CD4-positive, alpha-beta T cell (primary cell): ENCODE measurements at regions not wholly inside any gene's neighbourhood (a gene's known extent, or its start where the extent isn't known, plus 50 kb on each side); places are given as distances from the start of the nearest gene placed in this dataset.

ENCODE experiments used
- ATAC-seq: fragments of 200-7000 bp; cut with Tn5 transposase; one replicate; pipeline ENCODE4 v1.10.0; 2022; ENCODE audit warnings: mild to moderate bottlenecking; ENCODE audit not compliant: poor library complexity
- CTCF ChIA-PET: fragments of 350-600 bp; sonication (Branson Sonifier 250); formaldehyde crosslinking; loops from one replicate; lab custom pipeline; 2021; ENCODE audit warnings: antibody characterized with exemption, inconsistent platforms; lab: Charles Lee
- POLR2A ChIA-PET: fragments of 350-600 bp; sonication (Branson Sonifier 250); formaldehyde crosslinking; loops from one replicate; lab custom pipeline; 2021; ENCODE audit warnings: antibody characterized with exemption, inconsistent platforms; lab: Charles Lee
- DNase-seq, 14 experiments: peaks; one replicate each; pipeline ENCODE4 v3.0.0-alpha.2; 2013 to 2020; ENCODE audit warnings: mixed read lengths in 2 of 14
- H3K27ac ChIP-seq, 2 donors: one replicate each; pipeline versions ENCODE4 v1.5.1 to v1.7.0; 2013; ENCODE audit warnings: low read length in 2 of 2, low read depth in 1 of 2, mild to moderate bottlenecking in 1 of 2
- H3K27me3 ChIP-seq, 2 experiments: 1 replicate in 1 of 2; 2 replicates in 1 of 2; pipeline versions ENCODE4 v1.6.1 to v1.7.0; 2013; ENCODE audit warnings: low read length in 2 of 2, control low read depth in 1 of 2, mild to moderate bottlenecking in 1 of 2, moderate library complexity in 1 of 2; ENCODE audit not compliant: insufficient read depth in 2 of 2, control insufficient read depth in 1 of 2
- H3K36me3 ChIP-seq: one replicate; pipeline ENCODE4 v1.6.1; 2013; ENCODE audit warnings: low read length, control low read depth; ENCODE audit not compliant: insufficient read depth
- H3K4me1 ChIP-seq: one replicate; pipeline ENCODE4 v1.6.1; 2013; ENCODE audit warnings: low read length, control low read depth; ENCODE audit not compliant: insufficient read depth
- H3K4me3 ChIP-seq: one replicate; pipeline ENCODE4 v1.5.1; 2013; ENCODE audit warnings: mild to moderate bottlenecking, low read length, moderate library complexity
- H3K9me3 ChIP-seq, 2 experiments: 1 replicate in 1 of 2; 2 replicates in 1 of 2; pipeline versions ENCODE4 v1.6.1 to v1.7.0; 2013; ENCODE audit warnings: low read length in 2 of 2, mild to moderate bottlenecking in 2 of 2, control low read depth in 1 of 2, moderate library complexity in 1 of 2; ENCODE audit not compliant: control insufficient read depth in 1 of 2, insufficient read depth in 1 of 2
- H3K27ac Mint-ChIP-seq: one replicate; pipeline ENCODE4 v1.8.0; 2020; ENCODE audit warnings: mixed read lengths
- H3K27me3 Mint-ChIP-seq: one replicate; pipeline ENCODE4 v1.8.0; 2021; ENCODE audit warnings: mixed read lengths
- H3K36me3 Mint-ChIP-seq: one replicate; pipeline ENCODE4 v1.8.0; 2021; ENCODE audit warnings: low read depth, mixed read lengths
- H3K4me1 Mint-ChIP-seq: one replicate; pipeline ENCODE4 v1.8.0; 2021; ENCODE audit warnings: low read depth, mixed read lengths
- H3K4me3 Mint-ChIP-seq: one replicate; pipeline ENCODE4 v1.8.0; 2020; ENCODE audit warnings: mild to moderate bottlenecking, mixed read lengths
- H3K9me3 Mint-ChIP-seq: one replicate; pipeline ENCODE4 v1.8.0; 2020; ENCODE audit warnings: mixed read lengths
- intact Hi-C, 2 experiments: fragments of 100-400 bp; cut with DNase I in 1 of 2; cut with micrococcal nuclease in 1 of 2; formaldehyde crosslinking; loops; one replicate each; pipeline versions ENCODE4 v1.15.1 to v1.9.0; 2023 to 2025; cut with DNase I, micrococcal nuclease
- TF ChIP-seq, protein P1 (sequence below): fragments of 200-600 bp; IDR thresholded peaks from one replicate; pipeline ENCODE4 v1.8.0; 2022; ENCODE audit warnings: antibody characterized with exemption, mild to moderate bottlenecking

DNA sequence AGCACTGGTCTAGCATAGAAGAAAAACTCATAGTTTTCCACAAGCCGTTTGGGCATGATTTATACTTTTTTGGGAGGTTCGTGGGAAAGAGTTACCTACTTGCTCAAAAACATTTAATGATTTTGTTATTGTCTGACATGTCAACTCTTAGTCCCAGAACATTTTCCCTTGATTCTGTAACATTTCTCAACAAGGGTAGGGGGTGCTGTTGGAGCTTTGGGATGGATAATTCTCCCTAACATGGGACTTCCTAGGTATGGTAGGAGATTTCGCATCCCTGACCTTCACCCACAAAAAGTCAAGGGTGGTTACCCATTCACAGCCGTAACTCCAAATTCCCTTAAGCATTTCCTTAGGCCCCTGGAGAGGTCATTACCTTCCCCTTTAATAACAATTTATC lies 378.0 kb downstream of the YTHDC2 start:
- H3K9me3 ChIP-seq: no peaks in the 10 kb centered on the region
- CTCF ChIA-PET: no interaction called here
- H3K4me3 ChIP-seq: no peak overlapping the region
- DNase-seq: no peak
- H3K36me3 ChIP-seq: no peaks in the 10 kb centered on the region
- Mint-ChIP-seq H3K27me3 (no peaks in the 10 kb centered on the region), H3K4me3 (no peak overlapping the region), H3K36me3 (no peaks in the 10 kb centered on the region), H3K9me3 (no peaks in the 10 kb centered on the region), H3K4me1 (no peaks in the 10 kb centered on the region), H3K27ac (no peak overlapping the region)
- H3K27me3 ChIP-seq: no peaks in the 10 kb centered on the region
- intact Hi-C loops: no loop called here
- POLR2A ChIA-PET: no interaction called here
- H3K27ac ChIP-seq: no peak overlapping the region
- no peak for ATAC-seq
- H3K4me1 ChIP-seq: no peaks in the 10 kb centered on the region
- TF ChIP-seq, protein P1, sequence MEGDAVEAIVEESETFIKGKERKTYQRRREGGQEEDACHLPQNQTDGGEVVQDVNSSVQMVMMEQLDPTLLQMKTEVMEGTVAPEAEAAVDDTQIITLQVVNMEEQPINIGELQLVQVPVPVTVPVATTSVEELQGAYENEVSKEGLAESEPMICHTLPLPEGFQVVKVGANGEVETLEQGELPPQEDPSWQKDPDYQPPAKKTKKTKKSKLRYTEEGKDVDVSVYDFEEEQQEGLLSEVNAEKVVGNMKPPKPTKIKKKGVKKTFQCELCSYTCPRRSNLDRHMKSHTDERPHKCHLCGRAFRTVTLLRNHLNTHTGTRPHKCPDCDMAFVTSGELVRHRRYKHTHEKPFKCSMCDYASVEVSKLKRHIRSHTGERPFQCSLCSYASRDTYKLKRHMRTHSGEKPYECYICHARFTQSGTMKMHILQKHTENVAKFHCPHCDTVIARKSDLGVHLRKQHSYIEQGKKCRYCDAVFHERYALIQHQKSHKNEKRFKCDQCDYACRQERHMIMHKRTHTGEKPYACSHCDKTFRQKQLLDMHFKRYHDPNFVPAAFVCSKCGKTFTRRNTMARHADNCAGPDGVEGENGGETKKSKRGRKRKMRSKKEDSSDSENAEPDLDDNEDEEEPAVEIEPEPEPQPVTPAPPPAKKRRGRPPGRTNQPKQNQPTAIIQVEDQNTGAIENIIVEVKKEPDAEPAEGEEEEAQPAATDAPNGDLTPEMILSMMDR: no peak

DNA sequence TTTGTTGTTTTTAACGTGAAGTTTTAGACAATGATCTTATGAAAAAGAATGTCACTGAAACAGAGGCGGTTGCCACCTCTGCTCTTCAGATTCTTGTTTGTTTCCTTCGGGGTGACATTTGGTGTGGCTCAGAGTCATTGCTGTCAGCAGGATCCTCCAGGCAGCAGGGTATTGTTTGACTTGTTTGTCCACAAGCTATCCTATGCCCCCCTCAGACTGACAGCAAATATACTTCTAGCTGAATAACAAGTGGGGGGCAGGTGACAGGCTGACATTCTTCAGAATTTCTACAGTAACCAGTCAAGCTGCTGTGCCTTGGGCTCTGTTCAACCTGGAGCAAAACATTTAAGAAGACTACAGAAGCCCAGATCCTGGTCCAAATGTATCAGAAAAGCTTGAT lies 383.3 kb downstream of the YTHDC2 start:
- Histone ChIP-seq H3K27ac (no peak overlapping the region), H3K9me3 (no peaks in the 10 kb centered on the region), H3K4me3 (no peak overlapping the region), H3K27me3 (no peaks in the 10 kb centered on the region), H3K4me1 (no peaks in the 10 kb centered on the region), H3K36me3 (no peaks in the 10 kb centered on the region)
- TF ChIP-seq, protein P1: no peak
- ChIA-PET POLR2A (no interaction called here), CTCF (no interaction called here)
- Mint-ChIP-seq H3K4me3 (no peak overlapping the region), H3K27ac (no peak overlapping the region), H3K27me3 (no peaks in the 10 kb centered on the region), H3K4me1 (no peaks in the 10 kb centered on the region), H3K36me3 (no peaks in the 10 kb centered on the region), H3K9me3 (no peaks in the 10 kb centered on the region)
- intact Hi-C loops: no loop called here
- no peak for ATAC-seq
- no peak for DNase-seq

GRCh38 chr5:113897748-113898147 lies 384.3 kb downstream of the YTHDC2 start:
- Mint-ChIP-seq H3K36me3 (no peaks in the 10 kb centered on the region), H3K4me3 (no peak overlapping the region), H3K27ac (no peak overlapping the region), H3K9me3 (no peaks in the 10 kb centered on the region), H3K4me1 (no peaks in the 10 kb centered on the region), H3K27me3 (no peaks in the 10 kb centered on the region)
- TF ChIP-seq, protein P1: no peak
- Histone ChIP-seq H3K27me3 (no peaks in the 10 kb centered on the region), H3K36me3 (no peaks in the 10 kb centered on the region), H3K4me1 (no peaks in the 10 kb centered on the region), H3K27ac (no peak overlapping the region), H3K4me3 (no peak overlapping the region), H3K9me3 (no peaks in the 10 kb centered on the region)
- DNase-seq (no peak), ATAC-seq (no peak)
- ChIA-PET POLR2A (no interaction called here), CTCF (no interaction called here)
- intact Hi-C loops: no loop called here
